ENCODE measurements at regions not wholly inside any gene's neighbourhood (a gene's known extent, or its start where the extent isn't known, plus 50 kb on each side); places are given as distances from the start of the nearest gene placed in this dataset.
"Not testable (repeated sequence)": the region's sequence is repeated elsewhere in the genome, so short reads cannot be mapped to it uniquely, and the experiment has no call there.

DNA sequence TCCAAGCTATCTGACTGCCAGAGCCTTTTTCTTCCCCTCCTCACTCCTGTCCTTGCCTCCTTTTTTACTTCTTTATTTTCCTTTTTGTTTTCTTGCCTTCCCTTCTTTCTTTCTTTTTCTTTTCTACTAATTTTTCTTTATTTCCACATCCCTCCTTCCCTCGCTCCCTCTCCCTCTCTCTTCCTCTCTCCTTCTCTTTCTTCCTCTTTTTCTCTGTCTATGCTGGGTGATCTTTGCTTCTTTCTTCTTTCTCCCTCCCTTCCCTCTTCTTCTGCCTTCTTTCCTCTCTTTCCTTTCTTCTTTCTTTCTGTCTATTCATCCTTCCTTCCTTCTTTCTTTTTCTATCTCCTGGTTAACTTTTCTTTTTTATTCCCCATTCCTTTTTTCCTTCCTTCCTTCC lies 564.8 kb downstream of the NSUN3 start:
- no peaks in the 10 kb centered on the region for H3K9me3 ChIP-seq
- no peaks in the 10 kb centered on the region for H3K27me3 ChIP-seq (replicated peaks; ENCODE audit: insufficient read depth)
- no peaks in the 10 kb centered on the region for H3K36me3 ChIP-seq
- no peaks in the 10 kb centered on the region for H3K4me1 ChIP-seq (ENCODE audit: control insufficient read depth in 1 of 2, low read depth in 2 of 2)
- TF ChIP-seq, protein P1, sequence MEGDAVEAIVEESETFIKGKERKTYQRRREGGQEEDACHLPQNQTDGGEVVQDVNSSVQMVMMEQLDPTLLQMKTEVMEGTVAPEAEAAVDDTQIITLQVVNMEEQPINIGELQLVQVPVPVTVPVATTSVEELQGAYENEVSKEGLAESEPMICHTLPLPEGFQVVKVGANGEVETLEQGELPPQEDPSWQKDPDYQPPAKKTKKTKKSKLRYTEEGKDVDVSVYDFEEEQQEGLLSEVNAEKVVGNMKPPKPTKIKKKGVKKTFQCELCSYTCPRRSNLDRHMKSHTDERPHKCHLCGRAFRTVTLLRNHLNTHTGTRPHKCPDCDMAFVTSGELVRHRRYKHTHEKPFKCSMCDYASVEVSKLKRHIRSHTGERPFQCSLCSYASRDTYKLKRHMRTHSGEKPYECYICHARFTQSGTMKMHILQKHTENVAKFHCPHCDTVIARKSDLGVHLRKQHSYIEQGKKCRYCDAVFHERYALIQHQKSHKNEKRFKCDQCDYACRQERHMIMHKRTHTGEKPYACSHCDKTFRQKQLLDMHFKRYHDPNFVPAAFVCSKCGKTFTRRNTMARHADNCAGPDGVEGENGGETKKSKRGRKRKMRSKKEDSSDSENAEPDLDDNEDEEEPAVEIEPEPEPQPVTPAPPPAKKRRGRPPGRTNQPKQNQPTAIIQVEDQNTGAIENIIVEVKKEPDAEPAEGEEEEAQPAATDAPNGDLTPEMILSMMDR (IDR thresholded peaks at IDR 0.05): no peak
- no peak for DNase-seq (ENCODE audit: low spot score)
- H3K27ac ChIP-seq: no peak overlapping the region
- H3K4me3 ChIP-seq: no peak overlapping the region
- ATAC-seq (ENCODE audit: insufficient number of reproducible peaks, low FRiP score, low read depth): no peak

DNA sequence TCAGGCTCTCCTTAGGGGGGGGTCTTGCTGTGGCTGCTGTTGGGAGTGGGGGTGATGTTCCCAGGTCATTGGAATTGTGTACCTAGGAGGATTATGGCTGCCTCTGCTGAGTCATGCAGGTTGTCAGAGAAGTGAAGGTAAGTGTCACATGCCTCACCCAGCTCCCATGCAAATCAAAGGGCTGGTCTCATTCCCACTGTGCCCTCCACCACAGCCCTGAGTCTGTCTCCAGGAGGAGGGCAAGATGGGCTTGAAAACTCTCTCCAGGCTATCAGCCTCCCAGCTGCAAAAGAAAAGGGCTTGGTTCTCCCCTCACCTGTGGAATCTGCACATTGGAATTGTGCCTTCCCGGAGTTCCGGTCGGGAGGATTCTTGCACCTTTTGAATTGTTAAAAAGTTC lies 580.5 kb downstream of the NSUN3 start:
- Histone ChIP-seq H3K36me3 (no peaks in the 10 kb centered on the region), H3K4me1 (ENCODE audit: control insufficient read depth in 1 of 2, low read depth in 2 of 2) (no peaks in the 10 kb centered on the region), H3K27ac (no peak overlapping the region), H3K9me3 (no peaks in the 10 kb centered on the region), H3K4me3 (no peak overlapping the region), H3K27me3 (replicated peaks; ENCODE audit: insufficient read depth) (no peaks in the 10 kb centered on the region)
- TF ChIP-seq, protein P1 (IDR thresholded peaks at IDR 0.05): no peak
- ATAC-seq (ENCODE audit: insufficient number of reproducible peaks, low FRiP score, low read depth) (no peak), DNase-seq (ENCODE audit: low spot score) (no peak)

DNA sequence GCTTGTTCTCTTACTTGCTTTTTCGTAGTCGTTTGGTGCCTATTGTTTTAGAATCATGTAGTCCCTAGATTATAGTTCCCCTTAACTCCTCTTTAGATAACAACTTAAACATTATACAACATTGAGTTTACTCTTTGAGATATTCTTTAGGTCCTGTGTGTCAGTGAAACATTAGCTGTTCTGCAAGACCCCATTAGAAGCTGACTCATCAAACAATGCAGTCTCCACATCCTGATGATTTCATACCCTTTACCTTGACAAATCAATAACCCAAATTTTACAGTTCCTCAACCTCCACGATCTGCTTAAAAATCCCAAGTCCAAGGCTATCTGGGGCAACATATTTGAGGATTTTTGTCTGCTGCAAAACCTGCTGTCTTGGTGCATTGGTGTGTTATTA lies 582.9 kb downstream of the NSUN3 start:
- no peaks in the 10 kb centered on the region for H3K27me3 ChIP-seq (replicated peaks; ENCODE audit: insufficient read depth)
- no peak overlapping the region for H3K27ac ChIP-seq
- ATAC-seq (ENCODE audit: insufficient number of reproducible peaks, low FRiP score, low read depth) (no peak), DNase-seq (ENCODE audit: low spot score) (no peak)
- no peaks in the 10 kb centered on the region for H3K36me3 ChIP-seq
- TF ChIP-seq, protein P1 (IDR thresholded peaks at IDR 0.05): no peak
- no peak overlapping the region for H3K4me3 ChIP-seq
- no peaks in the 10 kb centered on the region for H3K4me1 ChIP-seq (ENCODE audit: control insufficient read depth in 1 of 2, low read depth in 2 of 2)
- no peaks in the 10 kb centered on the region for H3K9me3 ChIP-seq

DNA sequence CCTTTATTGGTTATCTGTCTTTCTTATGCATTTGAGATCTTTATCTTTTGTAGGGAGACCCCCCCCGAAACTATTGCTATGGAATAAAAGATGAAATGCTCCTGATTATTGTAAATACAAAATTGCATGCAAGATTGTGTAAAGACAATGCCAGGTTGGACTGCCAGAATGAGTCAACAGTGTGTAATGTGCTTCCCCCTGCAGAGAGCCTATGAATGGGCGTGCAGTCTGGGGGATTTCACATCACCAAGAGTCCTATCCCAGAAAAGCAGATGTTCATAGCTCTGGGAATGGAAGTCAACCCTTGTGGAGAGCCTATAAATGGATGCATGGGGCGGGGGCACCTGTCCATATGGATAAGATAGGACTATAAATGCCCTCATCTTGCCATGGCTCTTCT lies 584.3 kb downstream of the NSUN3 start:
- ATAC-seq (ENCODE audit: insufficient number of reproducible peaks, low FRiP score, low read depth) (no peak), DNase-seq (ENCODE audit: low spot score) (no peak)
- Histone ChIP-seq H3K27me3 (replicated peaks; ENCODE audit: insufficient read depth) (no peaks in the 10 kb centered on the region), H3K27ac (no peak overlapping the region), H3K9me3 (no peaks in the 10 kb centered on the region), H3K4me1 (ENCODE audit: control insufficient read depth in 1 of 2, low read depth in 2 of 2) (no peaks in the 10 kb centered on the region), H3K36me3 (no peaks in the 10 kb centered on the region), H3K4me3 (no peak overlapping the region)
- TF ChIP-seq, protein P1 (IDR thresholded peaks at IDR 0.05): no peak

DNA sequence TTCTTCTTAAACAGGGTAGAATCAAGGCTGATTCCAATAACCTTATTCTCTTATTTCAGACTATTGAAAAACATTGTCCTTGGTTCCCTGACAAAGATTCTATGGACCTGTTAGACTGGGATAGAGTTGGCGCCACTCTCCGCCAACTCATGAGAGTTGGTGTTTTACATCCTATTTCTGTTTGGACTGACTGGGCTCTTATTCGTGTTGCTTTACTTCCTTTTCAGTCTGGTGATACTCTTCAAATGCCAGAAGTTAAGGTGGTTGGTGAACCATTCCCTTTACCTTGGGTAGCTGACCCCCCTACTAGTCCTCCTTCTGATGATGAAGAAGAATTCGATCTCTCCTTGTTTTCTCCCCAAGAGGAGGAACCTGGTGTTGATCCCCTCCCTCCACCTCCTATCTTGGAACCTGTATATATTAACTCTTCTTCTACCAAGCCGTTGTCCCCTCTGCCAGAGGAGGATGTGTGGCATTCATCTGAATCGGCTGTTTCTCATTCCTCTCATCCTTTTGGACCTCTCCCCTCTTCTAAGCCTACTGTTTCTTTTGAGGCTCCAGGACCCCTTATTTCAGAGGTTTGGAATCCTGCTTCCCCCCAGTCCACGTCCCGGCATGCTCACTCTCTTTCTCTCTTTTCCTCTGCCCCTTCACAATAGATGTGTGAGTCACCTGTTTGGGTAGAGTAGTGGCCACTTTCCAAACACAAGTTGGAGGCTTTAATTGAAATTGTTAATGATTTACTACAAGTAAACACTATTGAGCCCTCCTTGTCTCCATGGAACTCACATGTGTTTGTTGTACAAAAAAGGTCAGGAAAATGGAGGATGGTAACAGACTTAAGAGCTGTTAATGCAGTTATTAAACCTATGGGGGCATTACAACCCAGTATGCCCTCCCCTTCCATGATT lies 585.7 kb downstream of the NSUN3 start:
- not testable (repeated sequence) for H3K36me3 ChIP-seq; DNase-seq (ENCODE audit: low spot score); ATAC-seq (ENCODE audit: insufficient number of reproducible peaks, low FRiP score, low read depth); H3K27me3 ChIP-seq (replicated peaks; ENCODE audit: insufficient read depth); H3K9me3 ChIP-seq; H3K4me1 ChIP-seq (ENCODE audit: control insufficient read depth in 1 of 2, low read depth in 2 of 2); H3K4me3 ChIP-seq; H3K27ac ChIP-seq
